ENCODE measurements at regions not wholly inside any gene's neighbourhood (a gene's known extent, or its start where the extent isn't known, plus 50 kb on each side); places are given as distances from the start of the nearest gene placed in this dataset.

DNA sequence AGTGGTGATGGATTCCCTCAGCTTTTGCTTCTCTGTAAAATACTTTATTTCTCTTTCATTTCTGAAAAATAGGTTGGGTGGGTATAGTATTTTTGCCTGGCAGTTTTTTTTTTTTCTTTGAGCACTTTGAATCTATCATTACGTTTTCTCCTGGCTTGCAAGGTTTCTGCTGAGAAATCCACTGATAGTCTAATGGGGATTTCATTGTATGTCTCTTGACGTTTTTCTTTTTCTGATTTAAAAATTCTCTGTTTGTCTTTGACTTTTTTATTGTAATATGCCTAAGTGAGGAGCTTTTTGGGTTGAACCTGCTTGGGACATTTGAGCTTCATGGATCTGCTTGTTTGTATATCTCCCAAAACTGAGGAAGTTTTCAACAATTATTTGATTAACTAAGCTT lies 606.0 kb downstream of the KCNH5 start:
- in situ Hi-C loops (cut with MboI), result no loop called here
- no peaks in the 10 kb centered on the region for H4K20me1 ChIP-seq (replicated peaks; ENCODE audit: control insufficient read depth, insufficient read depth, low read length)

More for the DNA sequence above, 606.0 kb downstream of the KCNH5 start:
- Histone ChIP-seq H3K9ac (ENCODE audit: insufficient read depth in 1 of 2, low read depth in 2 of 2, low read length in 2 of 2) (no peak overlapping the region), H3K9me3 (replicated peaks; ENCODE audit: control insufficient read depth, insufficient read depth, low read depth, low read length) (no peaks in the 10 kb centered on the region), H3K79me2 (ENCODE audit: control insufficient read depth, insufficient read depth, low read length) (no peaks in the 10 kb centered on the region), H3K9me1 (ENCODE audit: control insufficient read depth, insufficient read depth, low read length) (no peaks in the 10 kb centered on the region), H3K27me3 (ENCODE audit: control insufficient read depth in 2 of 2, insufficient read depth in 2 of 2, low read length in 2 of 2) (no peaks in the 10 kb centered on the region), H3K27ac (ENCODE audit: extremely low read depth, low read depth, low read length) (no peak overlapping the region), H2AFZ (ENCODE audit: low read depth, low read length) (no peak overlapping the region), H3K4me3 (no peak overlapping the region), H3K4me1 (replicated peaks in 1 of 2; ENCODE audit: control insufficient read depth in 2 of 2, insufficient read depth in 2 of 2, low read length in 2 of 2) (no peaks in the 10 kb centered on the region), H3K36me3 (ENCODE audit: control insufficient read depth, insufficient read depth, low read length) (no peaks in the 10 kb centered on the region), H3K4me2 (ENCODE audit: insufficient read depth, low read length) (no peak overlapping the region)
- no peak for ATAC-seq
- TF ChIP-seq DMBX1 (CRISPR knock-in tag; IDR thresholded peaks at IDR 0.05; ENCODE audit: borderline replicate concordance) (no peak), SMAD3 (CRISPR knock-in tag; conservative IDR thresholded peaks at IDR 0.05) (no peak), ZNF24 (IDR thresholded peaks at IDR 0.05) (no peak), ERF (CRISPR knock-in tag; IDR thresholded peaks at IDR 0.05) (no peak), FOXP1 (CRISPR knock-in tag; IDR thresholded peaks at IDR 0.05) (no peak), MTA3 (IDR thresholded peaks at IDR 0.05; ENCODE audit: borderline replicate concordance) (no peak), ZNF165 (CRISPR knock-in tag; IDR thresholded peaks at IDR 0.05; ENCODE audit: borderline replicate concordance) (no peak), KHSRP (IDR thresholded peaks at IDR 0.05) (no peak), HMG20A (CRISPR knock-in tag; conservative IDR thresholded peaks at IDR 0.05) (no peak), BRF2 (IDR thresholded peaks at IDR 0.05; ENCODE audit: borderline replicate concordance, insufficient read depth, insufficient read length) (no peak)
- TF ChIP-seq, protein P1, sequence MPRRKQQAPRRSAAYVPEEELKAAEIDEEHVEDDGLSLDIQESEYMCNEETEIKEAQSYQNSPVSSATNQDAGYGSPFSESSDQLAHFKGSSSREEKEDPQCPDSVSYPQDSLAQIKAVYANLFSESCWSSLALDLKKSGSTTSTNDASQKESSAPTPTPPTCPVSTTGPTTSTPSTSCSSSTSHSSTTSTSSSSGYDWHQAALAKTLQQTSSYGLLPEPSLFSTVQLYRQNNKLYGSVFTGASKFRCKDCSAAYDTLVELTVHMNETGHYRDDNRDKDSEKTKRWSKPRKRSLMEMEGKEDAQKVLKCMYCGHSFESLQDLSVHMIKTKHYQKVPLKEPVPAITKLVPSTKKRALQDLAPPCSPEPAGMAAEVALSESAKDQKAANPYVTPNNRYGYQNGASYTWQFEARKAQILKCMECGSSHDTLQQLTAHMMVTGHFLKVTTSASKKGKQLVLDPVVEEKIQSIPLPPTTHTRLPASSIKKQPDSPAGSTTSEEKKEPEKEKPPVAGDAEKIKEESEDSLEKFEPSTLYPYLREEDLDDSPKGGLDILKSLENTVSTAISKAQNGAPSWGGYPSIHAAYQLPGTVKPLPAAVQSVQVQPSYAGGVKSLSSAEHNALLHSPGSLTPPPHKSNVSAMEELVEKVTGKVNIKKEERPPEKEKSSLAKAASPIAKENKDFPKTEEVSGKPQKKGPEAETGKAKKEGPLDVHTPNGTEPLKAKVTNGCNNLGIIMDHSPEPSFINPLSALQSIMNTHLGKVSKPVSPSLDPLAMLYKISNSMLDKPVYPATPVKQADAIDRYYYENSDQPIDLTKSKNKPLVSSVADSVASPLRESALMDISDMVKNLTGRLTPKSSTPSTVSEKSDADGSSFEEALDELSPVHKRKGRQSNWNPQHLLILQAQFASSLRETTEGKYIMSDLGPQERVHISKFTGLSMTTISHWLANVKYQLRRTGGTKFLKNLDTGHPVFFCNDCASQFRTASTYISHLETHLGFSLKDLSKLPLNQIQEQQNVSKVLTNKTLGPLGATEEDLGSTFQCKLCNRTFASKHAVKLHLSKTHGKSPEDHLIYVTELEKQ (CRISPR knock-in tag; IDR thresholded peaks at IDR 0.05), result no peak
- intact Hi-C loops (cut with micrococcal nuclease), result no loop called here
- ChIA-PET POLR2A (no interaction called here), CTCF (ENCODE audit: low intra/inter-chr PET ratio) (no interaction called here)
- BruUV-seq (replicated peaks), result no TSS peak
- no peak for DNase-seq (ENCODE audit: extremely low read depth in 1 of 4, low spot score in 3 of 4)
- FAIRE-seq, result no peak
- WGBS (ENCODE audit: insufficient coverage, low coverage, missing lambda C conversion rate), result 0% methylated on average over 2 of the region's 2 CpGs
